ENCODE measurements at regions not wholly inside any gene's neighbourhood (a gene's known extent, or its start where the extent isn't known, plus 50 kb on each side); places are given as distances from the start of the nearest gene placed in this dataset.

GRCh38 chr11:122513997-122514396, 141.5 kb upstream of the UBASH3B start:
- WGBS: 73% methylated on average over 2 of the region's 2 CpGs
- H3K4me1 ChIP-seq (ENCODE audit: control insufficient read depth in 4 of 4, insufficient read depth in 4 of 4, low read length in 3 of 4): no peaks in the 10 kb centered on the region

More at GRCh38 chr11:122513997-122514396, 141.5 kb upstream of the UBASH3B start:
- no peak for TF ChIP-seq NR2F2 (IDR thresholded peaks at IDR 0.05)
- TF ChIP-seq ZBTB33 (IDR thresholded peaks at IDR 0.05): no peak
- TF ChIP-seq FOXA1 (IDR thresholded peaks at IDR 0.05): no peak
- no peak for TF ChIP-seq MAX (IDR thresholded peaks at IDR 0.05)
- TF ChIP-seq JUND (IDR thresholded peaks at IDR 0.05): no peak
- no peak for TF ChIP-seq CTCF (IDR thresholded peaks at IDR 0.05; ENCODE audit: low read depth, low read length, missing input control)
- no peak for TF ChIP-seq EGR1 (IDR thresholded peaks at IDR 0.05; ENCODE audit: low read depth in 2 of 2)
- TF ChIP-seq REST (IDR thresholded peaks at IDR 0.05): no peak
- TF ChIP-seq GABPA (IDR thresholded peaks at IDR 0.05 in 1 of 2, conservative IDR thresholded peaks at IDR 0.05 in 1 of 2): no peak
- TF ChIP-seq YY1 (IDR thresholded peaks at IDR 0.05): no peak
- TF ChIP-seq FOXA2 (IDR thresholded peaks at IDR 0.05): no peak
- no peak for TF ChIP-seq RXRA (IDR thresholded peaks at IDR 0.05)
- no peak for TF ChIP-seq RAD21 (IDR thresholded peaks at IDR 0.05)
- Histone ChIP-seq H3K9ac (ENCODE audit: low read depth in 1 of 2, low read length in 2 of 2) (no peak overlapping the region), H3K27me3 (ENCODE audit: control insufficient read depth in 4 of 4, insufficient read depth in 4 of 4, low read length in 3 of 4) (no peaks in the 10 kb centered on the region), H3K36me3 (ENCODE audit: control insufficient read depth in 4 of 4, insufficient read depth in 3 of 4, low read depth in 1 of 4, low read length in 3 of 4) (no peaks in the 10 kb centered on the region), H3K4me3 (ENCODE audit: low read depth in 1 of 3, low read length in 3 of 3) (no peak overlapping the region), H3K9me3 (ENCODE audit: control insufficient read depth in 4 of 4, low read length in 3 of 4) (no peaks in the 10 kb centered on the region), H3K27ac (ENCODE audit: low read depth in 1 of 2, low read length in 2 of 2) (no peak overlapping the region)
- no peak for DNase-seq (ENCODE audit: low spot score)
